ENCODE measurements at regions not wholly inside any gene's neighbourhood (a gene's known extent, or its start where the extent isn't known, plus 50 kb on each side); places are given as distances from the start of the nearest gene placed in this dataset.

DNA sequence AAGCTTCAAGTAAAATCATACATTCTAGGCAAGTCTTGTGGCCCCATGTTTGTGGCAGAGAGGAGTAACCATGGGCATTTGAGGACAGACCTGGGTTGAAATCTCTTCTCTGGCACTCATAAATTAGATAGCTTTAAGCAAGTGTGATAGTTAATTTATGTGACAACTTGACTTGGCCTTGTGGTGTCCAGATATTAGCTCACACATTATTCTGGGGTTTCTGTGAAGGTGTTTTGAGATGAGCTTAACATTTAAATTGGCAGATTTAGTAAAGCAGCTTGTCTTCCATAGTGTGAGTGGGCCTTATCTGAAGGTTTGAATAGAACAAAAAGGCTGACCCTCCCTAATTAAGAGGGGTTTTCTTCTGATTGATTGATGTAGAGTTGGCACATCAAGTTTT, 161.4 kb upstream of the SPRY2 start:
- no peak for TF ChIP-seq POLR2A (IDR thresholded peaks at IDR 0.05)
- TF ChIP-seq, protein P1, sequence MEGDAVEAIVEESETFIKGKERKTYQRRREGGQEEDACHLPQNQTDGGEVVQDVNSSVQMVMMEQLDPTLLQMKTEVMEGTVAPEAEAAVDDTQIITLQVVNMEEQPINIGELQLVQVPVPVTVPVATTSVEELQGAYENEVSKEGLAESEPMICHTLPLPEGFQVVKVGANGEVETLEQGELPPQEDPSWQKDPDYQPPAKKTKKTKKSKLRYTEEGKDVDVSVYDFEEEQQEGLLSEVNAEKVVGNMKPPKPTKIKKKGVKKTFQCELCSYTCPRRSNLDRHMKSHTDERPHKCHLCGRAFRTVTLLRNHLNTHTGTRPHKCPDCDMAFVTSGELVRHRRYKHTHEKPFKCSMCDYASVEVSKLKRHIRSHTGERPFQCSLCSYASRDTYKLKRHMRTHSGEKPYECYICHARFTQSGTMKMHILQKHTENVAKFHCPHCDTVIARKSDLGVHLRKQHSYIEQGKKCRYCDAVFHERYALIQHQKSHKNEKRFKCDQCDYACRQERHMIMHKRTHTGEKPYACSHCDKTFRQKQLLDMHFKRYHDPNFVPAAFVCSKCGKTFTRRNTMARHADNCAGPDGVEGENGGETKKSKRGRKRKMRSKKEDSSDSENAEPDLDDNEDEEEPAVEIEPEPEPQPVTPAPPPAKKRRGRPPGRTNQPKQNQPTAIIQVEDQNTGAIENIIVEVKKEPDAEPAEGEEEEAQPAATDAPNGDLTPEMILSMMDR (IDR thresholded peaks at IDR 0.05), result no peak
- intact Hi-C loops (cut with DNase I), result no loop called here
- DNase-seq, result no peak
- no peaks in the 10 kb centered on the region for H3K9me3 ChIP-seq
- no peak overlapping the region for H3K4me3 ChIP-seq (replicated peaks in 1 of 3)
- no peaks in the 10 kb centered on the region for H3K4me1 ChIP-seq
- H3K27ac ChIP-seq, result no peak overlapping the region
- no peaks in the 10 kb centered on the region for H3K36me3 ChIP-seq
- no peaks in the 10 kb centered on the region for H3K27me3 ChIP-seq

DNA sequence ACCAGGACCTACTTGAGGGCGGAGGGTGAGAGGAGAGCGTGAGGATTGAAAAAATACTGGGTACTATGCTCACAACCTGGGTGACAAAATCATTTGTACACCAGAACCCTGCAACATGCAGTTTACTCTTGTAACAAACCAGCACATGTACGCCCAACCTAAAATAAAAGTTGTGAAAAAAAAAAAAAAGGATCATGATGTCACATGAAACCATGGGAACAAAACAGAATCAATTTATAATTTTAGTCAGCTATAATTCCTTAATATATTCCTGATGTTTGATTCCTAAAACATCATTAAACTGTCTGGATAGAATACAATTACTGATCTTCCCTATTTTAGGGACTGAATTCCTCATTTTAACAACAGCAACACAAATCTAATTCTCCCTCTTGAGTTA, 160.6 kb upstream of the SPRY2 start:
- TF ChIP-seq POLR2A (IDR thresholded peaks at IDR 0.05), result no peak
- TF ChIP-seq, protein P1 (IDR thresholded peaks at IDR 0.05), result no peak
- Histone ChIP-seq H3K27ac (no peak overlapping the region), H3K4me1 (no peaks in the 10 kb centered on the region), H3K36me3 (no peaks in the 10 kb centered on the region), H3K9me3 (no peaks in the 10 kb centered on the region), H3K4me3 (replicated peaks in 1 of 3) (no peak overlapping the region), H3K27me3 (no peaks in the 10 kb centered on the region)
- WGBS, 2 donors, result 90 to 91% methylated on average over 3 of the region's 3 CpGs
- intact Hi-C loops (cut with DNase I), result no loop called here
- no peak for DNase-seq

DNA sequence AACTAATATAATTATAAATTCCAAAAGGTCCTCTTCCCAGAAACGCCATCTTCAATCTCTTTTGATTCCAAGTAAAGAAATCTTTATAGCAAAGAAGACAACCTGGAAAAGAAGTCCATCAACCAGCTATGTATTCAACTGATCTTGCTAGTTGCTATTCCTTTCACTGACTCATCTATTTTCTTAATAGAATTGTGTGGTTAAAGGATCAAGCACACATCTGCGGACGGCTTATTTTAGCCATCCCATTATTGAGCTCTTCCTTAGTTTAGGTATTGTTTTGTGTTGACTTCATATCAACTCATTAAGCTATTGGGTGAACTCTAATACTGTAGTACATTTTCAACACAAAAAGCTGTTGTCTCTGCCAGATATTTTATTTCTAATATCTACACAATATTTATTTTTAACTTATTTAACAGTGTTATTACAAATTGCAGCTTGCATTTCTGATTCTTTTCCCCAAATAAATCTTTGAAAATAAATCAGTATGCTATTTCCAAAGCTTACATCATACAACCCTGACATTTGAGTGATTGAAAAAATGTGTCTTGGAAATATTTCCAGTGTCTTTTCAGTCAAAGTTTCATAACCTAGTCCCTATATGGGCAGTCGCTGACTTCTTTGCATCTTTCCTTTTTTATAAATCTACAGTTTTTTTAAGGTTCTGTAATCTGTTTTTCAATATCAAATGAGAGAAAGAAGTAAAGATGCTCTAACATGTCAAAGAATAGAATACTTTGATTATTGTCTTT, 158.8 kb upstream of the SPRY2 start:
- WGBS, 2 donors, result 89 to 90% methylated on average over 4 of the region's 4 CpGs
- H3K9me3 ChIP-seq, result no peaks in the 10 kb centered on the region
- DNase-seq, result no peak
- H3K27ac ChIP-seq, result no peak overlapping the region
- H3K27me3 ChIP-seq, result no peaks in the 10 kb centered on the region
- no peak overlapping the region for H3K4me3 ChIP-seq (replicated peaks in 1 of 3)
- no peaks in the 10 kb centered on the region for H3K36me3 ChIP-seq
- intact Hi-C loops (cut with DNase I), result no loop called here
- no peaks in the 10 kb centered on the region for H3K4me1 ChIP-seq
- TF ChIP-seq, protein P1 (IDR thresholded peaks at IDR 0.05), result no peak
- no peak for TF ChIP-seq POLR2A (IDR thresholded peaks at IDR 0.05)

DNA sequence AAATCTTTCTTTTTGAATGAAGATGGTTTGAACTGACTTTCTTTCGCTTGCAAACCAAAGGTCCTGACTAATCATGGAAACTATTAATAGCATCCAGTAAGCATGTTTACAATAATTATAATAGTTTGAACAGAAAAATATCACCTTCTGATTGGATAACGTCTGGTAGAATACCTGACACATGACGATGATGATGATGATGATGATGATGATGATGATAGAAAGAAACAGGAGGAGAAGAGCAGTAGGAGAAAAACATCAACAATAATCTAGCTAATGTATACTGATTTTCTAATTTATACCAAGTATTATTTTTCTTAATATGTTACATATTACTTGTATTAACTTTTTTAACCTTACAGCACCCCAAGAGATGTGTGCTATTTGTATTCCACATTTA, 157.5 kb upstream of the SPRY2 start:
- 48 to 62% methylated on average over 3 of the region's 3 CpGs for WGBS, 2 donors
- H3K27me3 ChIP-seq, result no peaks in the 10 kb centered on the region
- no peaks in the 10 kb centered on the region for H3K36me3 ChIP-seq
- TF ChIP-seq POLR2A (IDR thresholded peaks at IDR 0.05), result no peak
- TF ChIP-seq, protein P1 (IDR thresholded peaks at IDR 0.05), result no peak
- no peak overlapping the region for H3K27ac ChIP-seq
- no peak for DNase-seq
- intact Hi-C loops (cut with DNase I), result no loop called here
- no peaks in the 10 kb centered on the region for H3K4me1 ChIP-seq
- H3K9me3 ChIP-seq, result no peaks in the 10 kb centered on the region
- no peak overlapping the region for H3K4me3 ChIP-seq (replicated peaks in 1 of 3)

DNA sequence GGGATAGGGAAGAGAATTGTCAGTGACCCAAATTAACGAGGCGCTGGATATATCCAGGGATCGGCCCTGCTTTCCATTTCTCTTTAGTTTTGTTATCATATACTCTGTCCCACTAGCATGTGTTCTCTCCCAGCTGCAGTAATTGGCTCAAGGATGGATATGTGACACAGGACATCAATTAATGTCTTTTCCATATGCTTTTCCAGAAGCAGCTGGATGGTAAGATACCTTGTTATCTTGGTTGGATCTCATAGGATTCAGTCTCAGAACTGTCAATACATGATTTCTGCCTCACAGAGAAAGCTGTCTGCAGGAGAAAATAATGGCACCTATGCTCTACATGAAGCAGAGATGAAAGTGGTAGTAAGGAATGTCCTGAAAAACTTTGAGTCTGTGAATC, 157.1 kb upstream of the SPRY2 start:
- no peak for TF ChIP-seq POLR2A (IDR thresholded peaks at IDR 0.05)
- TF ChIP-seq, protein P1 (IDR thresholded peaks at IDR 0.05), result no peak
- no peaks in the 10 kb centered on the region for H3K27me3 ChIP-seq
- no peaks in the 10 kb centered on the region for H3K9me3 ChIP-seq
- no peak overlapping the region for H3K4me3 ChIP-seq (replicated peaks in 1 of 3)
- H3K27ac ChIP-seq, result no peak overlapping the region
- intact Hi-C loops (cut with DNase I), result no loop called here
- DNase-seq, result no peak
- WGBS, 2 donors, result 92% methylated on average over 3 of the region's 3 CpGs
- H3K36me3 ChIP-seq, result no peaks in the 10 kb centered on the region
- no peaks in the 10 kb centered on the region for H3K4me1 ChIP-seq
